Activated CD4-positive, CD25-positive, alpha-beta regulatory T cell treated with anti-CD3 and anti-CD28 coated beads, Interleukin-2, amount 50 U/mL, for 24 hours (primary cell): ENCODE measurements at regions not wholly inside any gene's neighbourhood (a gene's known extent, or its start where the extent isn't known, plus 50 kb on each side); places are given as distances from the start of the nearest gene placed in this dataset.
"Not testable (repeated sequence)": the region's sequence is repeated elsewhere in the genome, so short reads cannot be mapped to it uniquely, and the experiment has no call there.

ENCODE experiments used
- ATAC-seq, 2 donors: fragments of 150-1000 bp; cut with Tn5 transposase; one replicate each; pipeline ENCODE4 v1.10.0; 2021; ENCODE audit warnings: mild to moderate bottlenecking in 1 of 2, moderate library complexity in 1 of 2

DNA sequence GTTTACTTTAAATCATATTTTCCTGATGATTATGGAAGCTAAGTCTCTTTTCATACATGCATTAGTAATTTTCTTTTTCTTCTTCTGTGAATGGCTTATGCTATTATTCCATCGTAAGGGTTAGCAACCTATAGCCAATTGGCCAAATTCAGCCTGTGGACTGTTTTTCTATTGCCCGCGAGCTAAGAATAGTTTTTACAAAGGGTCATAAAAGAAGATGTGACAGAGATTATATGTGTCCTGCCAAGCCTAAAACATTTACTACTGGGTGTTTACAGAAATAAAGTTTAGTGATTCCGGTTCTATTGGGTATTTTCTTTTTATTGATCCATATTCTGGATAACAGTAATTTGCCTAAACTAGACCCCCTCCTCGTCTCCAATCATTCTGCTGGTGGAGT is 268.8 kb upstream of the DIO3 start:
- no peak for ATAC-seq

DNA sequence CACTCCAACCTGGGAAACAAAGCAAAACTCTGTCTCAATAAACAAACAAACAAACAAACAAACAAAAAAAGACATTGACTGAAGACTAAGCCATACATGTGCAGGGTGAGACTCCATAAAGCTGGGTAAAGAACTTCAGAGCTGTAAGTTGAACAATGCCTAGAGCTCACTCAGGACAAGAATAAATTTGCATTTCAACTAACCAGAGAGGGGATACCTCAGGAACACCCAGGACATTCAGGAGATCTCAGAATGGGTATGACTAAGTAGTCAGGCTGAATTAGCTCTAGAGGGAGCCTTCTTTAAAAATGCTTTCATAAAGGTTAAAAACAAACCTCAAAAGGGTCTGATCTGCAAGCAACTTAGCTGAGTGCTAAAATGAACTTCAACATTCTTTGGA is 267.7 kb upstream of the DIO3 start:
- no peak for ATAC-seq

DNA sequence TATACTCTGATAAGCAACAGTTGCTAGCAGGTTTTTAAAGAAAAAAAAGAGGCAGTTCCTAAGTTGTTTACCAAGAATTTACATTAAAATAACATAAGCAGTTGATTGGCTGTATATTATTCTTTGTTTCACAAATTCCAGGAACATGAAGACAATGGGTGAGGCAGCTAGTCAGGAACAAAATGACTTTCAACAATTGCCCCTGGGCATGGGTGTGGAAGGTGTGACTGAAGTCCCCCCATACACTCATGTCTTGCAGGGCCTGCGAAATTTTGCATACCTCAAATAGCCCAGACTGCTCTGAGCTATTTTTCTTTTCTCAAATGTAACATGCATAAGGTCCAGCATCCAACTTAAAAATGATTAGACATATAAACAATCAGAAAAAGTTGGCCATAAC is 267.2 kb upstream of the DIO3 start:
- no peak for ATAC-seq

DNA sequence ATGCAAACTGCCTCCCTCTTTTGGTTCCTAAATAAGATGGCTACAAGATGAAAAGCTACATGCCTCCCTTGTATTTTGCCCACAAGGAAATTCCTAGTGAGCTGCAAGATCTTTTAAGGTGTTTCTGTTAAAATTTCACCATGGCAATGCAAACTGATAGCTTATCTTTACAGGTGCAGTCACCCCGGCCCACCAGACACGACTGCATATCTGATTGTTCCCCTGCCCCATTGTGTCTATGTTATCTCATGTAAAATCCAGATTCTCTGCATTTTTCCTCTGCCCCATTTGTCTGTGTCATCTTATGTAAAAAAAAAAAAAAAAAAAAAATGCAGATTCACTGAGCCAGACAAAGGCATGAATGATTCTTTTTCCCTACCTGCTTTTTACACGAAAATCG is 261.5 kb upstream of the DIO3 start:
- ATAC-seq = not testable (repeated sequence)

DNA sequence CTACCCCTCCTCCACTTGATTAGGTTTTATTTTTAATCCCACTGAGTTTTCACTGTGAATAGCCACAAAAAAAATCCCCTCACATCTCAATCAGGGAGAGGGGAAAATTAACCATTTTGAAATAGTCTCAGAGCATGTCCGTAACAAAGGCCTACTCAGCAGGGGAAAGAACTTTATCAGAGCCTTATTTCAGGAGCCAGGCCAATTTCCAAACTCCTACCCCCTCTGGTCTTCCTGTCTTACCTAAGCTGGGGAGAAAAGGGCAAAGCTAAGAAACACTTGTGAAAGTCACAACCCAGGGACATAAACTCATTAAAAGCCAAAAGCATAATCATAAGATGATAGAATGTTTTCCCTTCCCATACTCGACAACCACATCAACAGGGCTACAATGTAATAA is 260.3 kb upstream of the DIO3 start:
- no peak for ATAC-seq

DNA sequence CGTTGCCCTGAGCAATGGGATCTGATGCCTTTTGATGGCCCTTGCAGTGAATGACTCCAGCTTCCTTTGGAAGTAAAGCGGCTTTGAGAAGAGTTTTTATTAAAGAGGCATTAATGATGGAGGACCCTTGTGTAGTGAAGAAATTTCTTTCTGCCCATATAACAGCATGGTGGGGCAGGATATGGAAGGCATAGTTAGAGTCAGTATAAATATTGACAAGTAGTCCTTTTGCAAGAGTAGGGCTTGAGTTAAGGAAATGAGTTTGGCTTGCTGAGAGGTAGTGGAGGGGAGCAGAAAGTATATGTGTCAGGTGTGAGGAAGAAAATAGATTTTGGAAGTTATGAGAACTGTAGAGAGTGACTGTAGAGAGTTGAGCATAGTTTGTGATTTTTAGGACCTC is 254.1 kb upstream of the DIO3 start:
- ATAC-seq = not testable (repeated sequence)

DNA sequence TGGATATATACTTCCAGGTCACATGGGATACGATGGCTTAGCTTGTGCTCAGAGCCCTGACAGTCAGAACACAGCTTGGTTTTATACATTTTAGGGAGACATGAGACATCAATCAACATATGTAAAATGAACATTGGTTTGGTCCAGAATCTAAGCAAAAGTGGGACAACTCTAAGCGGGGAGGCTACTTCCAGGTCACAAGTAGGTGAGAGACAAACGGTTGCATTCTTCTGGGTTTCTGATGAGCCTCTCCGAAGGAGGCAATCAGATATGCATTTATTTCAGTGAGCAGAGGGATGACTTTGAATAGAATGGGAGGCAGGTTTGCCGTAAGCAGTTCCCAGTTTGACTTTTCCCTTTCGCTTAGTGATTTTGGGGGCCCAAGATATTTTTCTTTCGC is 250.1 kb upstream of the DIO3 start:
- ATAC-seq = not testable (repeated sequence)

DNA sequence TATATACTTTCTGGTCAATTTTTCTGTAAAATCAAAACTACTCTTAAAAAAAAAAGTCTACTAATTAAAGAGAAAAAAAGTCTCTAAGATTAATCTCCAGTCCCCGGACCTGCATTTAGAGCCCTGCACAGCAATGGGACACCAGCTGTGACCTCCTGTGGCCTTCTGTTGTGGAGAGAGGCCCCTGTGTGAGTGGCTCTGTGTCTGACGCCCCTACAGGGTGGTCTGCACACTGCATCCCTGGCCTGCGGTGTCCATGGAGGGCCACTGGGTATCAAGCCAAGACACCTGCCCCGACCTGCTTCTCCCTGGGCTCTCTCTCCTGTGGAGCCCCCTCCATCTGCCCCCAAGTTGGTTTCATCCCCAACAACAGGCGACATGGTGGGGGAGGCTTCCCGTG is 248.0 kb upstream of the DIO3 start:
- no peak for ATAC-seq

DNA sequence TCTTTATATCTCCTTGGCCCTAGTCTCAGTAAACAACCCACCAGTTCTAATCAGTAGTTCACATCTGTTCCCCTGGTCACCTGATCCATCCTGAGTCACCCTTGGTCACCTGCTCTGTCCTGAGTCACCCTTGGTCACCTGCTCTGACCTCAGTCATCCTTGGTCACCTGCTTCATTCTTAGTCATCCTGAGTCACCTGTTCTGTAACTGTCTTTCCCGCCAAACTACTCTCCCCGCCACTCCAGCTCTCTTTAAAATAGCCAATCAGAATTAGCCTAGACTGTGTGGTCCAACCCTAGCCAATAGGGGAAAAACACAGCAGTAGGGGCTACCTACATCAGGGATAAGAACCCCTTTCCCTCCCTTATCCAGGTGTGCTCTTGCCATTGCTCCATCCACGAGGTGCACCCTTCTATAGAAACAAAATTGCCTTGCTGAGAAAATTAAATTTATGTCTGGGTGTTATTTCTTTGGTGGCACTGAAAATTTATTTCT is 245.4 kb upstream of the DIO3 start:
- no peak for ATAC-seq

DNA sequence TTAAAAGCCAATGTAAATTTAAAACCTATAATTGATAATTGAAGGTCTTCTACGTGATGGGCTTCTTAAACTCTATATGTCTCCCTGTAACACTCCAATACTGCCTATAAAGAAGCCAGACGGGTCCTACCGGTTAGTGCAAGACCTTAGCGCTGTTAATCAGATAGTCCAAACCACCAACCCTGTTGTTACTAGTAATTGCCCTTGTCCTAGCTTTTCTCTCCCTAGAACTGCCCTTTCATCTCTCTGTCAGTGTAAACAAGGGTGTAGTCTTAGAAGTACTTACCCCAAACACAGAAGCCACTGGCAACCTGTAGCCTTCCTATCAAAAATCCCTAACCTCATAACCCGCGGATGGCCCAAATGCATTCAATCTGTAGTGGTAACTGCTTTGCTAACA is 243.0 kb upstream of the DIO3 start:
- ATAC-seq = no peak

DNA sequence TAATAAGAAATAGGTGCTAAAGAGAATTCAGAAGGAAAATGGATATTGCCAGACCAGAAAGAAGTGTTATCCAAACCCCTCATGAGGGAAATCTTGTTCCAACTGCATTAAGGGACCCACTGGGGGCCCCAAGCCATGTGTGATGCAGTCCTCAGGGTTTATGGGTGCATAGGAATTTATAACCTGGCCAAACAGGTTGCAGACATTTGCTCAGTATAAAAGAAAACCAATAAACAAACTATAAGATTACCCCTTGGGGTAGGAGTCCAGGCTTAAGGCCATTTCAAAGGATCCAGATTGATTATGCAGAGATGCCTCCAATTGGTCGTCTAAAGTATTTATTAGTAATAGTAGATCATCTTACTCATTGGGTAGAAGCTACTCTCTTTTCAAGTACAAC is 240.9 kb upstream of the DIO3 start:
- no peak for ATAC-seq

DNA sequence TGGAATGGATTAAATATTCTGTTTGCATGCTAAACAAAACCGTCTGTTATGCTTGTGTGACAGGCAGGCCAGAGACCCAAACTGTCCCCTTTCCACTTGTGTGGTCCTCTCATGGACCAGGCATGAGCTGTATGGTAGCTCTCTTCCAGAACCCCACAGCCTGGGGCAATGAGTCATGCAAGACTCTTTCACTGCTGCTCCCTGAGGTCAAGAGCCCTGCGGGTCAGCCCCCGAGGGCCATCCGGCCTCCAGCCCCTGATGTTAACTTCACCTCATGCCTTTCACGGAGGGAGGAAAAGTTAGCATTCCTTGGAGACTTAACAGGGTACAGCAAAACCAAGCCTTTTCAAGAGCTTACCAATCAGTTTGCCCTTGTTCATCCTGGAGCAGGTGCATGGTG is 239.1 kb upstream of the DIO3 start:
- no peak for ATAC-seq

DNA sequence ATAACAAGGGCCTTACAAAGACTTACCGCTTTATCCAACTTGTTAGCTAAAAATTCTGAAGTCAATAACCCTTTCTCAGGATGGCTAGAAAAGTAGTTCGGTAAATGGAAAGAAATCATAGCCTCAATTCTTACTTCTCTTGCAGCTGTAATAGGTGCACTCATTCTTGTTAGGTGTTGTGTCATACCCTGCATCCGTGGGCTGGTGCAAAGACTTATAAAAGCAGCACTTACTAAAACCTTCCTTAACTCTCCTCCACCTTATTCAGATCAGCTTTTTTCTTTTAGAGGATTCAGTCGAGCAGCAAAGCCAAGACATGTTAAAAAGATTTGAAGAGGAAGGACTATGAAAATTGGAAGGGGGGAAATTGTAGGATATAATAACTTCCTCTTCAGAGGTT is 238.2 kb upstream of the DIO3 start:
- ATAC-seq = no peak

DNA sequence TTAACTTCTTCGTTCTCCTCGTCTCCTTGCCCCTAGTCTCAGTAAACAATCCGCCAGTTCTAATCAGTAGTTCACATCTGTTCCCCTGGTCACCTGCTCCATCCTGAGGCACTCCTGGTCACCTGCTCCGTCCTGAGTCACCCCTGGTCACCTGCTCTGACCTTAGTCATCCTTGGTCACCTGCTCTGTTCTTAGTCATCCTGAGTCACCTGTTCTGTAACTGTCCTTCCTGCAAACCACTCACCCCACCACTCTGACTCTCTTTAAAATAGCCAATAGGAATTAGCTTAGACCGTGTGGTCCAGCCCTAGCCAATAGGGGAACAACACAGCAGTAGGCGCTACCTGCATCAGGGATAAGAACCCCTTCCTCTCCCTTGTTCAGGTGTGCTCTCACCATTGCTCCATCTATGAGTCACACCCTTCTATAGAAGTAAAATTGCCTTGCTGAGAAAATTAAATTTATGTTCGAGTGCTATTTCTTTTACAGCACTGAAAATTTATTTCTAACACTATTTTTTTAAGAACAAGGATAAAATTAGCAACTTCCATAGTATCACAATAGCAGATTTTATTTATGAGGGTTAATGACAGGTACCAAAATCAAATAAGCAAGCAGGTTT is 237.6 kb upstream of the DIO3 start:
- ATAC-seq = not testable (repeated sequence)

DNA sequence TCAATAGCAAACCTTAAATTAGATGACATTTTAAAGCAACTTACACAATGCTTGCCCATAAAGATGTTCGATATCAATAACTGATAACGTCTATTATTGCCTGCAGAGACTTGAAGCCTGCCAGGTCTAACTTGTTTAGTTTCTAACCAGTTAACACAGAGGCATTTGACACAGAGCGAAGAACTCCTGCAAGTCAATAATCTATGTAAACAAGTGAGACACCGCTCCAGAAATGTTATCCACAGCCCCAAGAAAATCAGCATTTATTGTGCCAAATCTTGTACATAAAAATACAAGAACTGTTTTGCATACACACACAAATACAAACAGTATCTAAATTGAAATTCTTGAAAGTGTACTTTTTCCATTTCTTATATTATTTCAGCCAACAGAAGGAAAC is 236.0 kb upstream of the DIO3 start:
- no peak for ATAC-seq

DNA sequence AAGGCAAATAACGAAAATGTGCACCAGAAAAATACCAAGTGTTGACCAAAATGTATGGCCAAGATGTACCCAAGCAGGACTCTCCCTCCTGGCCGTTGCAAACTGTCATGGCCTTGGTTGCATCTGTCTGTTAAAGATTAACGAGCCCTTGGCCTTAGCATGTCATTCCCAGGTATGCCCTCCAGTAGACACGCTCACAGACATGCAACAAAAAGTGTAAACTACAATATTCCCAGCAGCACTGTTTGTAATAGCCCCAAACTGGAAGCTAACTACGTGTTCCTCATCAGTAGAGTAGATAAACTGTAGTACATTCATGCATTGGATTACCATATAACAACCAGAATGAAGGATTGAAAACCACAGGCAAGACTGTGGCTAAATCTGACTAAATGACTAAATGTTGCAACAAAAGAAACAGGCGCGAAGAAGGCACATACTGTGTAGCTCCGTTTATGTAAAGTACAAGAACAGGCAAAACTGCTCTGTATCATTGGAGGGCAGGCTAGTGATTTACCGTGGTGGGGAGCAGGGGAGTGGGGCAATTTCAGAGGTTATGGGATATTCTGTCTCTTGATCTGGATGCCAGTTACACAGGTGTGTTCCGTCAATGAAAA is 232.8 kb upstream of the DIO3 start:
- ATAC-seq = no peak

DNA sequence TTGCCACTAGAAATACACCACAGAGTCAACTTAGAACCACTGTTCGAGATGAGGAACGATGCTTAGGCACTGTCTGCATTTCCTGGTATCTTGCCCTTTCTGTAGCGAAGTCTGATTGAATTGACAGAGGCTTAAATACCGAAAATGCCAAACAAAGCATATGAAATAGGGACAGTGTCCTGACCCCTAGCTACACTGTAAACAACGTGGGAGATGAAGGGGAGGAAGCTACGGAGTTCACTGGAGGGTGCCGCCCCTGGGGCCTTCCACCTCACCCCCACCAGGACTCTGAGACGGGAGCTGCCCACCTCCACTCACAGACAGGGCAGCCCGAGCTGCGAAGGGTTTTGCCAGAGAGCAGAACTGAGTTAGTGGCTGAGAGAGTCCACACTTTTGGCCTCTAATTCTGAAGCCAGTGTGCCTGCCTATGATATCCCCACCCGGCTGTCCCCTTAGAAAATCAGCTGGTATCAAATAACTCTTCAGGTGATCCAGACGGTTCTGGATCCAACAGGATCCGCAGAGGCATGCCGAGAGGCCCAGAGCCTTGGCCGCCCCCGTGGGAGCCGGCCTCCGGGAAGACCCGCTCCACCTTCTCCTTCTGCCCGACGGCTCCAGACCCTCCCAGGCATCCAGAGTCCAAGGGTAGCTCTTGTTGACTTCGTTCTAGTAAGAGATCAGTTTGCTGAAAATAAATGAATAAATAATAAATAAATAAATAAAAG is 230.7 kb upstream of the DIO3 start:
- ATAC-seq = no peak

DNA sequence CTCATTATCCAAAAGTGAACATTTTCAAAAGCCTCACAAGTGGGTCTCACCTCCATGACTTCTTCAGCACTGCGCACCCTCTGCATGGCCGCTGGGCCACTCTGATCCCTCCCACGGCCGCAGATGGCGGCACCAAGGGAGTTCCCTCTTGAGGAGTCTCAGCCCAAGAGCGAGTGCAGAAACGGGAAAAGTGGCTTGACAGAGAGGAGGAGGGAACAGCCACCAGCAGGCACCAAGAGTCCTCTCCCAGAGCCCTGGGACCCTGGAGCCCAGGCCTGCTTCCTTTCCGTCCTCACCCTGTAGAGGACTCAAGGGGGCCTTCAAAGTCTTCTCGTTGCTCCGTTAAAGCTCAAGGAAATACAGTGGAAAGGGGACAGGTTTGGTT is 230.2 kb upstream of the DIO3 start:
- no peak for ATAC-seq

DNA sequence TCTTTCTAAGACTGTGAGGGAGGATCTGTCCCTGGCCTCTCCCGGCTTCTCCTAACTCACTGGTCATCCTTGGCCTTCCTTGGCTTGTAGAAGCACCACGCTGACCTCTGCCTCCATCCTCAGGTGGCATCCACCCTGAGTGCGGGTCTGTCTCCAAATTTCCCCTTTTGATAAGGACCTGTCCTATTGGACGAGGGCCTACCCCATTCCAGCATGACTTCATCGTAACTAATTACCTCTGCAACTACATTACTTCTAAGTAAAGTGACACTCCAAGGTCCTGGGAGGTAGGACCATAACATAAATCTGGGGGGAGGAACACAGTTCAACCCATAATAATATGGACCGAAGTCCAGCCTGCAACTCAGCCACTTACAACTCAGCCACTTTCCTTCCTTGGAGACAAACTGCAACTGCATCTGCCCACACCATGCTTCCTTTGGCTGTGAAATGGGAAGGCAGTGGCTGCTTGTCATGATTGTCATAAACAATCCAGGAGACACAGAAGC is 229.6 kb upstream of the DIO3 start:
- ATAC-seq = no peak

DNA sequence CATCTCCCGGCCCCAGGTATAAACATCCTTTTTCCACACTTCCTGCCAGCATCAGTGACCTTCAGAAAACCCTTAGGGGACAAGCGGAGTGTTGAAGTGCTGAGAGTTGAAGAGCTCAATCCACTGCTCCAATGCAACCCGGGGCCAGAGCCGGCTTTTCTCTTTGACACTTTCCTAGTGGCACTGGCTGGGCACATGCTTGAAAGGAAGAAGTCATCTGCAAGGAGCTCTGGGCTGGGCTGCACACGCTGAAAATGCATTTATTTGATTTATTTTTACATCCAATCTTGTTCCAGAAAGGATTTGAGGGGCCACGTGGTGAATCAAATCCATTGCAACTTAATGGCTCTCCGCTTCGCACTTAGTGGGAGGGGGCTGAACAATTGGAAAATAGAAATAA is 229.0 kb upstream of the DIO3 start:
- ATAC-seq = no peak

DNA sequence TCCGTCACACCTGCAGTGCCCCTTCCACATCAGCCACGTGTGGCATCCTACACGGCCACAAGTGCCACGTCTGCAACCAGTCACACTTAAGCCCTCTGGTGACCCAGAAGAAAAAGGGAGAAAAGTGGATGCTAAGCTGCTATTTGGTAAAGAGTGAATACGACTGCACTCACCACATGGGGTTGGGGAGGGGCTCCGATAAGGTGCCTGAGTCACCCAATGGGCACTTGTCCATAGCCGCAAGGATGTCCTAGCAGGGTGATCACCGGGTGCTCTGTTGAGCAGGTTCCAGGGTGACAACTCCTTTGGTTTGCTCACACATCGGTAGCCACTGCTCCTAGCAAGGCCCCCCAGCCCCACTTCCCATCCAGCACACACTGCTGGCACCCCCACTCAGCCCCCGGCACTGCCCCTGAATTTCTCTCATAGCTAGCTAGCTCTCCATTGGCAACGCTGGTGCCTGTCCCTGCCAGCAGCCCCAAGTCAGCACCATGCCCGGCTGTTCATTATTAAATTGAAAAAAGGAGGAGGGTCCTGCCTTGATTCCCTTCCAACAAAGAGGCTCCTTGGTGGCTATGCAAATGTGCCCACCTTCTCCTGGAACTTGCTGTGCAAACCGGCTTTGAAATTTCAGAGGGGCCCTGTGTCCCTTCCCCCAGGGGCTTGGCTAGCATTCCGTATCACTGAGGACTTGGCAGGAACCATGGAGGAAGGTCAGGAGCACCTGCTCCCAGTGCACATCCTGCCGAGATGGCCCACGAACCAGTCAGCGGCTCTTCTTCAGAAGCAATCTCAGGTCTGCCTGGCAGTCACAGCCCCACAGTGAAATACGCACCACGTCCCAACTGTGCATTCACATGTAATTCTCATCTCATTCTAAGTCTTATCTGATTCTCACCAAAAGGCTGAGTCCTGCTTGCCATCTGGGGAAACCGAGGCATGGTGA is 227.7 kb upstream of the DIO3 start:
- ATAC-seq = no peak

DNA sequence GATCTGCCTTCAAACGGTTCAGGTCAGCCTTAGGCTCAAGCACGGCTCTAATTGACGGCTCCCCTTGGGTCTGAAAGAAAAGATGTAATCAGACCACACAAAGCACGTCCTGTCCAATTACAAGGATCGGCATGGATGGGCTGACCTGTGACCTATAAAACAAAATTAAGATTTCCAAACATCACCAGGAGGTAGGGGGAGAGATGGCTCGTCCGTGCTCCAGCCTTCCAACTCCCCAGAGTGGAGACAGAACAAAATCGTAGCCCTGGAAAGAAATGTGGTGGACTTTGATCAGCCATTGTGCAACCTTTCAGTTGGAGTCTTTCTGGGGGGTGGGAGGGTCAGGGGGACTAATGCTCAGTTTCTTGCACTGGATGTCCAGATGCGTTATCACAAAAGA is 226.6 kb upstream of the DIO3 start:
- no peak for ATAC-seq

DNA sequence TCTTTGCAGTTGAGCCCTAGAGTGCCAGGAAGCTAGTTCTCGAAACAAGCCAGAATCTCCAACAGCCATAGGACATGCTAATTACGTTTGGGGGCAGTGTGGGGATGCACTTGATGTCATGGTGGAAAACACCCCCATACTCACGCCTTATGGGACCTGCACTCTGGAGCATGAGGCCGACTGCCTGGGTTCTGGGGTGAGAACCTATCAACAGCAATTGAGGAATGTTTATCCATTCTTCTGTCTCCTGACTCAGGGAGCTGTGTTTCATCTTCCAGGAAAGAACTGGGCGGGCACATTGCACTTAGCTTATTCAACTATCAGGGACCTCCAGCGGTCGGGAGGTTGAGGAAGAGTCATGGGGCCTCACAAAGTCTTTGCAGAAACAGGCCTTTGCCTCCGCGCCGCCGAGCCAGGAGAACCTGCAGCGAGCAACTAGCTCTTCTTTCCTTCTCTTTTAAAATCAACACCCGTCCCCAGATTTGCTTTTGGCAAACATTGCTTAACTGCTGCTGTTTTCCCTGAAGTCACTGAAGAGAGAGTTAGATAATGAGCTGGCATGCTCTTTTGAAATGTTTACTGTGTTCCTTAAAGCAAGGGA is 226.1 kb upstream of the DIO3 start:
- ATAC-seq = no peak
